B cell (primary cell): ENCODE measurements at regions not wholly inside any gene's neighbourhood (a gene's known extent, or its start where the extent isn't known, plus 50 kb on each side); places are given as distances from the start of the nearest gene placed in this dataset.

Source experiments
- EZH2 ChIP-seq: IDR thresholded peaks from 2 replicates; pipeline ENCODE4 v1.6.1; 2012; ENCODE audit warnings: borderline replicate concordance, low read depth, mild to moderate bottlenecking, moderate library complexity, low read length; ENCODE audit not compliant: insufficient read depth, poor library complexity, severe bottlenecking
- TF ChIP-seq, protein P1 (sequence below): fragments of 200-600 bp; IDR thresholded peaks from one replicate; pipeline ENCODE4 v1.8.0; 2022; ENCODE audit warnings: antibody characterized with exemption, mild to moderate bottlenecking

DNA sequence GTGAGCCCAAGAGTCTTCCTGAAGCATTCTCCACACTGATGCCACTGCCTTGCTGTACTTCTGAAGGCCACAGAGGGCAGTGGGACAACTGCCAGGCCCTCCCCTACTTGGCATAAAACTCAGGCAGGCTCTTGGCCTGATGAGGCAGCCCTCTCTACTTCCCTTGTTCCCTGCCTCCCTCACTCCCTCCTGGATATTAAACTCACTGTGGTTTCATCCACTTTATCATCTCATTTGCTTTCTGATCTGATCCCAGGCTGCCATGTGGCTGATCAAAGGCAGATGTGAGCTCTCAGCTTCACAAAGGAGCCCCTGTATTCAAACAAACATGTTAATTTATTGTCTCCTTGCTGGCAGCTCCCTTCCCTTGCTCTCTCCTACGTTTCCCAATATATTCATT lies 533.5 kb downstream of the IGSF11 start:
- TF ChIP-seq, protein P1, sequence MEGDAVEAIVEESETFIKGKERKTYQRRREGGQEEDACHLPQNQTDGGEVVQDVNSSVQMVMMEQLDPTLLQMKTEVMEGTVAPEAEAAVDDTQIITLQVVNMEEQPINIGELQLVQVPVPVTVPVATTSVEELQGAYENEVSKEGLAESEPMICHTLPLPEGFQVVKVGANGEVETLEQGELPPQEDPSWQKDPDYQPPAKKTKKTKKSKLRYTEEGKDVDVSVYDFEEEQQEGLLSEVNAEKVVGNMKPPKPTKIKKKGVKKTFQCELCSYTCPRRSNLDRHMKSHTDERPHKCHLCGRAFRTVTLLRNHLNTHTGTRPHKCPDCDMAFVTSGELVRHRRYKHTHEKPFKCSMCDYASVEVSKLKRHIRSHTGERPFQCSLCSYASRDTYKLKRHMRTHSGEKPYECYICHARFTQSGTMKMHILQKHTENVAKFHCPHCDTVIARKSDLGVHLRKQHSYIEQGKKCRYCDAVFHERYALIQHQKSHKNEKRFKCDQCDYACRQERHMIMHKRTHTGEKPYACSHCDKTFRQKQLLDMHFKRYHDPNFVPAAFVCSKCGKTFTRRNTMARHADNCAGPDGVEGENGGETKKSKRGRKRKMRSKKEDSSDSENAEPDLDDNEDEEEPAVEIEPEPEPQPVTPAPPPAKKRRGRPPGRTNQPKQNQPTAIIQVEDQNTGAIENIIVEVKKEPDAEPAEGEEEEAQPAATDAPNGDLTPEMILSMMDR = no peak
- no peak for TF ChIP-seq EZH2
